Loucy (cell line): ENCODE measurements at regions not wholly inside any gene's neighbourhood (a gene's known extent, or its start where the extent isn't known, plus 50 kb on each side); places are given as distances from the start of the nearest gene placed in this dataset.

Experiments
- H2AFZ ChIP-seq: fragments of 200-600 bp; sonication (generic); 2 replicates; pipeline ENCODE4 v1.6.0; 2016; ENCODE audit warnings: antibody characterized with exemption, mild to moderate bottlenecking, low read length, moderate library complexity
- H3F3A ChIP-seq: fragments of 200-600 bp; 2 replicates; pipeline ENCODE4 v1.6.0; 2016; ENCODE audit warnings: antibody characterized with exemption, low read depth, mild to moderate bottlenecking
- H3K27me3 ChIP-seq: fragments of 200-600 bp; sonication (generic); 2 replicates; pipeline ENCODE4 v1.6.1; 2014; ENCODE audit warnings: low read length, mild to moderate bottlenecking; ENCODE audit not compliant: insufficient read depth, poor library complexity, severe bottlenecking
- H3K36me3 ChIP-seq: fragments of 200-600 bp; sonication (generic); 2 replicates; pipeline ENCODE4 v1.6.1; 2016; ENCODE audit warnings: low read length; ENCODE audit not compliant: insufficient read depth
- H3K4me1 ChIP-seq: fragments of 200-600 bp; sonication (generic); 2 replicates; pipeline ENCODE4 v1.5.1; 2014; ENCODE audit warnings: low read length, mild to moderate bottlenecking; ENCODE audit not compliant: insufficient read depth, poor library complexity, severe bottlenecking
- H3K4me2 ChIP-seq: fragments of 200-600 bp; sonication (generic); 2 replicates; pipeline ENCODE4 v1.6.0; 2014; ENCODE audit warnings: antibody characterized with exemption, low read length, low read depth, mild to moderate bottlenecking; ENCODE audit not compliant: poor library complexity, severe bottlenecking
- H3K4me3 ChIP-seq: fragments of 200-600 bp; sonication (generic); 2 replicates; pipeline ENCODE4 v1.5.1; 2014; ENCODE audit warnings: low read length, mild to moderate bottlenecking, mixed read lengths; ENCODE audit not compliant: poor library complexity, severe bottlenecking
- H3K79me2 ChIP-seq: fragments of 200-600 bp; sonication (generic); 2 replicates; pipeline ENCODE4 v1.6.1; 2014; ENCODE audit warnings: low read length; ENCODE audit not compliant: insufficient read depth
- H3K9ac ChIP-seq: fragments of 200-600 bp; sonication (generic); 2 replicates; pipeline ENCODE4 v1.6.0; 2014; ENCODE audit warnings: mild to moderate bottlenecking, low read depth, low read length, moderate library complexity; ENCODE audit not compliant: poor library complexity, severe bottlenecking
- H3K9me2 ChIP-seq: fragments of 200-600 bp; sonication (generic); replicated peaks from 2 replicates; pipeline ENCODE4 v1.6.1; 2016; ENCODE audit warnings: low read depth, low read length, mixed read lengths
- H3K9me3 ChIP-seq: fragments of 200-600 bp; sonication (generic); 2 replicates; pipeline ENCODE4 v1.6.1; 2014; ENCODE audit warnings: mild to moderate bottlenecking, antibody characterized with exemption, low read length, low read depth; ENCODE audit not compliant: insufficient read depth
- H4K20me1 ChIP-seq: fragments of 200-600 bp; sonication (generic); 2 replicates; pipeline ENCODE4 v1.6.0; 2014; ENCODE audit warnings: antibody characterized with exemption, low read length, mild to moderate bottlenecking; ENCODE audit not compliant: insufficient read depth, poor library complexity, severe bottlenecking
- EZH2phosphoT487 ChIP-seq: fragments of 200-600 bp; IDR thresholded peaks from 2 replicates; pipeline ENCODE4 v1.6.1; 2018; ENCODE audit warnings: antibody characterized with exemption, mild to moderate bottlenecking, moderate library complexity, borderline replicate concordance
- TF ChIP-seq, protein P1 (sequence below): fragments of 200-600 bp; sonication (generic); conservative IDR thresholded peaks from 2 replicates; pipeline ENCODE4 v1.5.1; 2014; ENCODE audit warnings: mild to moderate bottlenecking, antibody characterized with exemption, low read length

DNA sequence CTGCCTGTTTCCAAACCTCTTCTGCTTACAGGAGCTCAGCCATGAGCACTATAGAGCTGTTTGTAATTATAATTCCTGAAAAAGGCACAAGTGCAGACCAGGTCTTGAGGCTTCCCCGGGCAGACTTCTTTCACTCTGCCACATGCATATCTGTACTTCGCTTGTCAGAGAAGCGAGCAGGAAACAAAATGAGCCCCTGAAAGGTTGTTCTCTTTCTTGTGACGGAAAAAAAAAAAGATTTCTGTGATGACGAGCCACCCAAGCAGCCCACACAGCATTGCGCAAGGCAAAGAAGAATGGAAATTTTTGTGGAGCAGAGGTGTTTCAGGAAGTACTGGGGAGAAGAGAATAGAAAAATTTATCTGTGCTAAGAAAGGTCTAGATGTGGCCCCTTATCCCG is 54.0 kb upstream of the LINC00305 start:
- Histone ChIP-seq H2AFZ (no peak overlapping the region), H3K79me2 (no peaks in the 10 kb centered on the region)

DNA sequence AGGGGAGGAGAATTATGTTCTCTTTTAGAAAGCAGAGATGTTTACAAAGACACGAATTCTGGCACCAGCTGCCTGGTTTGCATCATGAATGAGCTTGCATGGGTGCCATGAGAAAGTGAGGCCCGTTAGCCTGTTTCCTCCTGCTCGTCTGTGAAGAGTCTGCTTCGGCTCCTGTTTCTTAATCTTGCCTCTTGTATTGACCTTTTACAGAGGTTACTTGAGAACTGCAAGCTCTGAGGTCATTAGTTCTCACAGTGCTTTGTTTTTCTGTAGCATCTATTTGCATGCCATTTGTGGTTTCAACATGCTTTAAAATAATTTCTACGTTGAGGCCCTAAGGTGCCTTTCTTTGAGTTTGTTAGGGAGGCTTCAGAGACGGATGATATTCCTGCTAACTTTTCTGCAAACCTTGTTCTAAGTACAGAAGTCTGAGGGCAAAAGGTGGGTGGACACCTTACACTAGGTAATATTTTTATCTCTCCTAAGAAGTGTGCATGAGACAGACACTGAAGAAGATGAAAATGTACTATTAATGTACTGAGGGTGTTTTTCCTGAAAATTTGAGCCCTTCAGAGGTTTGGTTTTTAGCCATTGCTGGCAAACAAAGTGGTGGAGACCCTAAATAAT is 53.4 kb upstream of the LINC00305 start:
- H3K9me2 ChIP-seq, result no peaks in the 10 kb centered on the region
- H3K9ac ChIP-seq, result no peak overlapping the region
- TF ChIP-seq, protein P1, sequence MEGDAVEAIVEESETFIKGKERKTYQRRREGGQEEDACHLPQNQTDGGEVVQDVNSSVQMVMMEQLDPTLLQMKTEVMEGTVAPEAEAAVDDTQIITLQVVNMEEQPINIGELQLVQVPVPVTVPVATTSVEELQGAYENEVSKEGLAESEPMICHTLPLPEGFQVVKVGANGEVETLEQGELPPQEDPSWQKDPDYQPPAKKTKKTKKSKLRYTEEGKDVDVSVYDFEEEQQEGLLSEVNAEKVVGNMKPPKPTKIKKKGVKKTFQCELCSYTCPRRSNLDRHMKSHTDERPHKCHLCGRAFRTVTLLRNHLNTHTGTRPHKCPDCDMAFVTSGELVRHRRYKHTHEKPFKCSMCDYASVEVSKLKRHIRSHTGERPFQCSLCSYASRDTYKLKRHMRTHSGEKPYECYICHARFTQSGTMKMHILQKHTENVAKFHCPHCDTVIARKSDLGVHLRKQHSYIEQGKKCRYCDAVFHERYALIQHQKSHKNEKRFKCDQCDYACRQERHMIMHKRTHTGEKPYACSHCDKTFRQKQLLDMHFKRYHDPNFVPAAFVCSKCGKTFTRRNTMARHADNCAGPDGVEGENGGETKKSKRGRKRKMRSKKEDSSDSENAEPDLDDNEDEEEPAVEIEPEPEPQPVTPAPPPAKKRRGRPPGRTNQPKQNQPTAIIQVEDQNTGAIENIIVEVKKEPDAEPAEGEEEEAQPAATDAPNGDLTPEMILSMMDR, result no peak
- no peak for TF ChIP-seq EZH2phosphoT487
- no peaks in the 10 kb centered on the region for H3K36me3 ChIP-seq
- no peaks in the 10 kb centered on the region for H3K9me3 ChIP-seq
- H3K4me3 ChIP-seq, result no peak overlapping the region
- H4K20me1 ChIP-seq, result no peaks in the 10 kb centered on the region
- H3K4me2 ChIP-seq, result no peak overlapping the region
- no peaks in the 10 kb centered on the region for H3F3A ChIP-seq
- no peak overlapping the region for H2AFZ ChIP-seq
- no peaks in the 10 kb centered on the region for H3K79me2 ChIP-seq
- no peaks in the 10 kb centered on the region for H3K4me1 ChIP-seq
- H3K27me3 ChIP-seq, result no peaks in the 10 kb centered on the region

More for the DNA sequence above, 54.0 kb upstream of the LINC00305 start:
- no peaks in the 10 kb centered on the region for H3K9me2 ChIP-seq
- TF ChIP-seq EZH2phosphoT487, result no peak
- TF ChIP-seq, protein P1, result no peak
- H3F3A ChIP-seq, result no peaks in the 10 kb centered on the region
- no peaks in the 10 kb centered on the region for H3K9me3 ChIP-seq
- no peaks in the 10 kb centered on the region for H3K27me3 ChIP-seq
- no peak overlapping the region for H3K9ac ChIP-seq
- no peaks in the 10 kb centered on the region for H3K36me3 ChIP-seq
- H3K4me3 ChIP-seq, result no peak overlapping the region
- H4K20me1 ChIP-seq, result no peaks in the 10 kb centered on the region
- no peaks in the 10 kb centered on the region for H3K4me1 ChIP-seq
- no peak overlapping the region for H3K4me2 ChIP-seq

DNA sequence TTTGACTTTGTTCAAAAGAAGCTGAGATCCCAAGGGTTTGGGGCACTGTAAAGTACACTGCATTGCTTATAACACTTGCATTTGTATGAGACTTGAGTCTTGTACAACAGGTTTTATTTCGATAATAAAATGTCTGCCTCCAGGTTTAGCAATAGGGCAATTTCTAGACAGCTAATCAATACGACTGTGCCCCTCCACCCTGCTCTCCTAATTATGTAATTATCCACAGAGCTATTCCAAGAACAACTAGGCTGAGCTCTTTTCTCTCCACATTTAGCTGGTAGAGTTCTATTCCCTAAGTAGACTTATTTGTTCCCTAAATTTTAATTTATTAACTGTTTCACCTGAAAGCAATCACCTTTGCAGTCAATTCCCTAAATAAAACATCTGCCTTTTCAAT is 52.9 kb upstream of the LINC00305 start:
- H3K4me1 ChIP-seq, result no peaks in the 10 kb centered on the region
- no peak overlapping the region for H3K4me3 ChIP-seq
- no peaks in the 10 kb centered on the region for H3K36me3 ChIP-seq
- H3F3A ChIP-seq, result no peaks in the 10 kb centered on the region
- H4K20me1 ChIP-seq, result no peaks in the 10 kb centered on the region
- H3K4me2 ChIP-seq, result no peak overlapping the region
- no peaks in the 10 kb centered on the region for H3K79me2 ChIP-seq
- H3K9me2 ChIP-seq, result no peaks in the 10 kb centered on the region
- no peaks in the 10 kb centered on the region for H3K27me3 ChIP-seq
- no peaks in the 10 kb centered on the region for H3K9me3 ChIP-seq
- no peak overlapping the region for H3K9ac ChIP-seq
- no peak overlapping the region for H2AFZ ChIP-seq
- TF ChIP-seq, protein P1, result no peak
- TF ChIP-seq EZH2phosphoT487, result no peak
